Gastrocnemius medialis (tissue), 4 donors: ENCODE measurements at regions not wholly inside any gene's neighbourhood (a gene's known extent, or its start where the extent isn't known, plus 50 kb on each side); places are given as distances from the start of the nearest gene placed in this dataset.

Experiments
- ATAC-seq, 2 donors: fragments of 150-250 bp; one replicate each; pipeline ENCODE4 v1.9.1; 2016
- DNase-seq, 2 donors: peaks; one replicate each; pipeline ENCODE4 v3.0.0-alpha.2; 2019
- H3K27ac ChIP-seq, 4 donors: fragments of 200-600 bp; sonication (generic); 1 replicate in 1 of 4; 2 replicates in 3 of 4; pipeline ENCODE4 v1.5.1; 2016 to 2018; ENCODE audit warnings: mild to moderate bottlenecking in 2 of 4, moderate library complexity in 1 of 4
- H3K27me3 ChIP-seq, 3 donors: fragments of 200-600 bp; sonication (generic) in 2 of 3; 1 replicate in 1 of 3; 2 replicates in 2 of 3; pipeline versions ENCODE4 v1.5.1 to v1.6.0; 2016 to 2019; ENCODE audit warnings: mild to moderate bottlenecking in 1 of 3, moderate library complexity in 1 of 3
- H3K36me3 ChIP-seq, 2 donors: fragments of 200-600 bp; sonication (generic) in 1 of 2; one replicate each; pipeline ENCODE4 v1.5.1; 2017 to 2018
- H3K4me1 ChIP-seq, 2 donors: fragments of 200-600 bp; sonication (generic) in 1 of 2; one replicate each; pipeline ENCODE4 v1.5.1; 2016 to 2017; ENCODE audit warnings: mild to moderate bottlenecking in 2 of 2
- H3K4me3 ChIP-seq, 4 donors: fragments of 200-600 bp; sonication (generic) in 3 of 4; 1 replicate in 1 of 4; 2 replicates in 3 of 4; pipeline ENCODE4 v1.5.1; 2016 to 2019; ENCODE audit warnings: mild to moderate bottlenecking in 2 of 4
- H3K9me3 ChIP-seq, 3 donors: fragments of 200-600 bp; sonication (generic) in 2 of 3; 1 replicate in 1 of 3; 2 replicates in 2 of 3; pipeline ENCODE4 v1.5.1; 2016 to 2019
- CTCF ChIP-seq, 5 experiments: fragments of 450-650 bp in 3 of 5; fragments of 200-600 bp in 2 of 5; sonication (generic) in 2 of 5; IDR thresholded peaks in 4 of 5; conservative IDR thresholded peaks in 1 of 5; 1 replicate in 4 of 5; 2 replicates in 1 of 5; pipeline ENCODE4 v1.5.1; 2016 to 2019; ENCODE audit warnings: antibody characterized with exemption in 5 of 5, mild to moderate bottlenecking in 3 of 5, moderate library complexity in 3 of 5
- POLR2A ChIP-seq, 2 donors: fragments of 450-650 bp; IDR thresholded peaks; one replicate each; pipeline ENCODE4 v1.6.1; 2017; ENCODE audit warnings: antibody characterized with exemption in 2 of 2, mild to moderate bottlenecking in 2 of 2, moderate library complexity in 2 of 2
- in situ Hi-C, 4 donors: fragments of 200-750 bp; cut with MboI; loops; one replicate each; pipeline versions ENCODE4 v1.15.0 to v1.8.0; 2017; ENCODE audit warnings: low sequenced_read_pairs in 4 of 4
- intact Hi-C: fragments of 100-400 bp; cut with DNase I; formaldehyde crosslinking; loops from one replicate; pipeline ENCODE4 v1.15.1; 2023; ENCODE audit warnings: low total_unique reads

- Histone ChIP-seq H3K36me3 (no peaks in the 10 kb centered on the region), H3K4me1 (peaks cover 0 to 9% of the 10 kb centered on the region in 2 donors), H3K27ac (no peak overlapping the region), H3K27me3 (no peaks in the 10 kb centered on the region), H3K4me3 (no peak overlapping the region), H3K9me3 (no peaks in the 10 kb centered on the region)
- in situ Hi-C loops (no loop called here), intact Hi-C loops (no loop called here)
- ATAC-seq (no peak), DNase-seq (no peak)
- TF ChIP-seq CTCF (IDR thresholded peaks at IDR 0.05 in 4 of 5, conservative IDR thresholded peaks at IDR 0.05 in 1 of 5) (no peak), POLR2A (IDR thresholded peaks at IDR 0.05) (no peak)
These were observed 92.4 kb downstream of the PHLDA1 start for GRCh38 chr12:75939016-75939642.

- Histone ChIP-seq H3K4me1 (peaks cover 0 to 14% of the 10 kb centered on the region in 2 donors), H3K4me3 (no peak overlapping the region), H3K27ac (no peak overlapping the region), H3K36me3 (no peaks in the 10 kb centered on the region), H3K27me3 (no peaks in the 10 kb centered on the region), H3K9me3 (no peaks in the 10 kb centered on the region)
- intact Hi-C loops, result no loop called here
- in situ Hi-C loops, result no loop called here
- no peak for DNase-seq
- TF ChIP-seq POLR2A (IDR thresholded peaks at IDR 0.05) (no peak), CTCF (IDR thresholded peaks at IDR 0.05 in 4 of 5, conservative IDR thresholded peaks at IDR 0.05 in 1 of 5) (no peak)
- ATAC-seq, result no peak
These were observed 93.4 kb downstream of the PHLDA1 start for GRCh38 chr12:75938189-75938588.

- no peaks in the 10 kb centered on the region for H3K9me3 ChIP-seq
- H3K27ac ChIP-seq, result no peak overlapping the region
- peaks cover 0 to 14% of the 10 kb centered on the region in 2 donors for H3K4me1 ChIP-seq
- no peak for DNase-seq
- in situ Hi-C loops (no loop called here), intact Hi-C loops (no loop called here)
- no peak overlapping the region for H3K4me3 ChIP-seq
- H3K27me3 ChIP-seq, result no peaks in the 10 kb centered on the region
- ATAC-seq, result no peak
- TF ChIP-seq POLR2A (IDR thresholded peaks at IDR 0.05) (no peak), CTCF (IDR thresholded peaks at IDR 0.05 in 4 of 5, conservative IDR thresholded peaks at IDR 0.05 in 1 of 5) (no peak)
- no peaks in the 10 kb centered on the region for H3K36me3 ChIP-seq
These were observed 94.1 kb downstream of the PHLDA1 start for GRCh38 chr12:75937486-75937885.

GRCh38 chr12:75936515-75937440 lies 94.8 kb downstream of the PHLDA1 start:
- intact Hi-C loops, result no loop called here
- no peak for DNase-seq
- Histone ChIP-seq H3K4me3 (no peak overlapping the region), H3K9me3 (no peaks in the 10 kb centered on the region), H3K4me1 (peaks cover 0 to 14% of the 10 kb centered on the region in 2 donors), H3K27me3 (no peaks in the 10 kb centered on the region), H3K36me3 (no peaks in the 10 kb centered on the region), H3K27ac (no peak overlapping the region)
- ATAC-seq, result no peak
- TF ChIP-seq POLR2A (IDR thresholded peaks at IDR 0.05), result no peak
- no peak for TF ChIP-seq CTCF (IDR thresholded peaks at IDR 0.05 in 4 of 5, conservative IDR thresholded peaks at IDR 0.05 in 1 of 5)
- in situ Hi-C loops, result no loop called here
